ENCODE measurements at regions not wholly inside any gene's neighbourhood (a gene's known extent, or its start where the extent isn't known, plus 50 kb on each side); places are given as distances from the start of the nearest gene placed in this dataset.

DNA sequence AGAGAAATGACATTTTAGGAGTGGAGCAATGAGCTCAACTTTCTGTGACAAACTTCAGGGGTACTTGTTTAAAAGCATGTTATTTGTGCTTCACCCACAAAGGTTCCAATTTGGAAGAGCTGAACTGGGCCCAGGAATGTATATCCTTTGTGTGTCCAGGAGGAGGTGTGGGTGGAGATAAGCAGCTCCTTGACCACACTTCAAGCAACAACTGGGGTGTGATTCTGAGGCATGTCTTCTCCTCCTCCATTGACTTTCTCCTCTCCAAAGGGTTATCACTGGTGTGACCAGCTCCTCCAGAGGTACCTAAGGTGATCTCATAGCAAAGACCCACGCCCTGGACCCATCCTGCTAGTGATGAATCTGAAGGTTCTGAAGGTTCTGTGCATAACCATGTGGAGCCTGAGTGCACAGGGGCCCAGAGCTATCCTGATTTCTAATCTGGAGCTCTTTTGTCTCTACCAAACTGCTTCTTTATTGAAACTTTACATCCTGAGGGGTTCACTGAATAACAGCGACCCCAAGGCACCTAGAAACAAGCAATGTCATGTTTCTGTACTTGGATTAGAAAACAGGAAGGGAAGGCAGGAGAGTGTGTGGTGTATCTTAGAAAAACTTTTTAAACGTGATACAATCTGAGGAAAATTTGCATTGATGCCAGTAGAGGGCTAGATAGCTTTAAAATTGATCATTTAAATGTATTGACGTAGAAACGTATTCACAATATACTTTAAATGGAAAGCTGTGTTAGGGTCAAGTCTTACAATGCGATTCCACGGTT lies 60.9 kb upstream of the CD93 start (continued):
- TF ChIP-seq MYC (IDR thresholded peaks at IDR 0.05; ENCODE audit: low read depth, low read length) (peak; percentile 4; the same call in 1 of the 2 replicates), MYC (CRISPR knock-in tag; IDR thresholded peaks at IDR 0.05; ENCODE audit: borderline replicate concordance, low read depth) (no peak), NR1H2 (CRISPR knock-in tag; IDR thresholded peaks at IDR 0.05) (no peak), CHCHD3 (CRISPR knock-in tag; IDR thresholded peaks at IDR 0.05) (no peak), CEBPG (CRISPR knock-in tag; IDR thresholded peaks at IDR 0.05) (no peak), CEBPG (tag; conservative IDR thresholded peaks at IDR 0.05 in 1 of 2, IDR thresholded peaks at IDR 0.05 in 1 of 2) (0 out of 4 replicates have a peak, but pooled peaks of 1 of the 2 experiments have one; percentile 1), NR2C1 (IDR thresholded peaks at IDR 0.05) (no peak), NR2C1 (tag; IDR thresholded peaks at IDR 0.05) (0 out of 2 replicates have a peak, but pooled peaks have one; percentile 34)
- TF ChIP-seq, protein P1, sequence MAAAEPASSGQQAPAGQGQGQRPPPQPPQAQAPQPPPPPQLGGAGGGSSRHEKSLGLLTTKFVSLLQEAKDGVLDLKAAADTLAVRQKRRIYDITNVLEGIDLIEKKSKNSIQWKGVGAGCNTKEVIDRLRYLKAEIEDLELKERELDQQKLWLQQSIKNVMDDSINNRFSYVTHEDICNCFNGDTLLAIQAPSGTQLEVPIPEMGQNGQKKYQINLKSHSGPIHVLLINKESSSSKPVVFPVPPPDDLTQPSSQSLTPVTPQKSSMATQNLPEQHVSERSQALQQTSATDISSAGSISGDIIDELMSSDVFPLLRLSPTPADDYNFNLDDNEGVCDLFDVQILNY (CRISPR knock-in tag; IDR thresholded peaks at IDR 0.05), result no peak
- TF ChIP-seq, protein P2, sequence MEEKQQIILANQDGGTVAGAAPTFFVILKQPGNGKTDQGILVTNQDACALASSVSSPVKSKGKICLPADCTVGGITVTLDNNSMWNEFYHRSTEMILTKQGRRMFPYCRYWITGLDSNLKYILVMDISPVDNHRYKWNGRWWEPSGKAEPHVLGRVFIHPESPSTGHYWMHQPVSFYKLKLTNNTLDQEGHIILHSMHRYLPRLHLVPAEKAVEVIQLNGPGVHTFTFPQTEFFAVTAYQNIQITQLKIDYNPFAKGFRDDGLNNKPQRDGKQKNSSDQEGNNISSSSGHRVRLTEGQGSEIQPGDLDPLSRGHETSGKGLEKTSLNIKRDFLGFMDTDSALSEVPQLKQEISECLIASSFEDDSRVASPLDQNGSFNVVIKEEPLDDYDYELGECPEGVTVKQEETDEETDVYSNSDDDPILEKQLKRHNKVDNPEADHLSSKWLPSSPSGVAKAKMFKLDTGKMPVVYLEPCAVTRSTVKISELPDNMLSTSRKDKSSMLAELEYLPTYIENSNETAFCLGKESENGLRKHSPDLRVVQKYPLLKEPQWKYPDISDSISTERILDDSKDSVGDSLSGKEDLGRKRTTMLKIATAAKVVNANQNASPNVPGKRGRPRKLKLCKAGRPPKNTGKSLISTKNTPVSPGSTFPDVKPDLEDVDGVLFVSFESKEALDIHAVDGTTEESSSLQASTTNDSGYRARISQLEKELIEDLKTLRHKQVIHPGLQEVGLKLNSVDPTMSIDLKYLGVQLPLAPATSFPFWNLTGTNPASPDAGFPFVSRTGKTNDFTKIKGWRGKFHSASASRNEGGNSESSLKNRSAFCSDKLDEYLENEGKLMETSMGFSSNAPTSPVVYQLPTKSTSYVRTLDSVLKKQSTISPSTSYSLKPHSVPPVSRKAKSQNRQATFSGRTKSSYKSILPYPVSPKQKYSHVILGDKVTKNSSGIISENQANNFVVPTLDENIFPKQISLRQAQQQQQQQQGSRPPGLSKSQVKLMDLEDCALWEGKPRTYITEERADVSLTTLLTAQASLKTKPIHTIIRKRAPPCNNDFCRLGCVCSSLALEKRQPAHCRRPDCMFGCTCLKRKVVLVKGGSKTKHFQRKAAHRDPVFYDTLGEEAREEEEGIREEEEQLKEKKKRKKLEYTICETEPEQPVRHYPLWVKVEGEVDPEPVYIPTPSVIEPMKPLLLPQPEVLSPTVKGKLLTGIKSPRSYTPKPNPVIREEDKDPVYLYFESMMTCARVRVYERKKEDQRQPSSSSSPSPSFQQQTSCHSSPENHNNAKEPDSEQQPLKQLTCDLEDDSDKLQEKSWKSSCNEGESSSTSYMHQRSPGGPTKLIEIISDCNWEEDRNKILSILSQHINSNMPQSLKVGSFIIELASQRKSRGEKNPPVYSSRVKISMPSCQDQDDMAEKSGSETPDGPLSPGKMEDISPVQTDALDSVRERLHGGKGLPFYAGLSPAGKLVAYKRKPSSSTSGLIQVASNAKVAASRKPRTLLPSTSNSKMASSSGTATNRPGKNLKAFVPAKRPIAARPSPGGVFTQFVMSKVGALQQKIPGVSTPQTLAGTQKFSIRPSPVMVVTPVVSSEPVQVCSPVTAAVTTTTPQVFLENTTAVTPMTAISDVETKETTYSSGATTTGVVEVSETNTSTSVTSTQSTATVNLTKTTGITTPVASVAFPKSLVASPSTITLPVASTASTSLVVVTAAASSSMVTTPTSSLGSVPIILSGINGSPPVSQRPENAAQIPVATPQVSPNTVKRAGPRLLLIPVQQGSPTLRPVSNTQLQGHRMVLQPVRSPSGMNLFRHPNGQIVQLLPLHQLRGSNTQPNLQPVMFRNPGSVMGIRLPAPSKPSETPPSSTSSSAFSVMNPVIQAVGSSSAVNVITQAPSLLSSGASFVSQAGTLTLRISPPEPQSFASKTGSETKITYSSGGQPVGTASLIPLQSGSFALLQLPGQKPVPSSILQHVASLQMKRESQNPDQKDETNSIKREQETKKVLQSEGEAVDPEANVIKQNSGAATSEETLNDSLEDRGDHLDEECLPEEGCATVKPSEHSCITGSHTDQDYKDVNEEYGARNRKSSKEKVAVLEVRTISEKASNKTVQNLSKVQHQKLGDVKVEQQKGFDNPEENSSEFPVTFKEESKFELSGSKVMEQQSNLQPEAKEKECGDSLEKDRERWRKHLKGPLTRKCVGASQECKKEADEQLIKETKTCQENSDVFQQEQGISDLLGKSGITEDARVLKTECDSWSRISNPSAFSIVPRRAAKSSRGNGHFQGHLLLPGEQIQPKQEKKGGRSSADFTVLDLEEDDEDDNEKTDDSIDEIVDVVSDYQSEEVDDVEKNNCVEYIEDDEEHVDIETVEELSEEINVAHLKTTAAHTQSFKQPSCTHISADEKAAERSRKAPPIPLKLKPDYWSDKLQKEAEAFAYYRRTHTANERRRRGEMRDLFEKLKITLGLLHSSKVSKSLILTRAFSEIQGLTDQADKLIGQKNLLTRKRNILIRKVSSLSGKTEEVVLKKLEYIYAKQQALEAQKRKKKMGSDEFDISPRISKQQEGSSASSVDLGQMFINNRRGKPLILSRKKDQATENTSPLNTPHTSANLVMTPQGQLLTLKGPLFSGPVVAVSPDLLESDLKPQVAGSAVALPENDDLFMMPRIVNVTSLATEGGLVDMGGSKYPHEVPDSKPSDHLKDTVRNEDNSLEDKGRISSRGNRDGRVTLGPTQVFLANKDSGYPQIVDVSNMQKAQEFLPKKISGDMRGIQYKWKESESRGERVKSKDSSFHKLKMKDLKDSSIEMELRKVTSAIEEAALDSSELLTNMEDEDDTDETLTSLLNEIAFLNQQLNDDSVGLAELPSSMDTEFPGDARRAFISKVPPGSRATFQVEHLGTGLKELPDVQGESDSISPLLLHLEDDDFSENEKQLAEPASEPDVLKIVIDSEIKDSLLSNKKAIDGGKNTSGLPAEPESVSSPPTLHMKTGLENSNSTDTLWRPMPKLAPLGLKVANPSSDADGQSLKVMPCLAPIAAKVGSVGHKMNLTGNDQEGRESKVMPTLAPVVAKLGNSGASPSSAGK (IDR thresholded peaks at IDR 0.05), result peak; percentile 43
